OCI-LY7 (cell line): ENCODE measurements at regions not wholly inside any gene's neighbourhood (a gene's known extent, or its start where the extent isn't known, plus 50 kb on each side); places are given as distances from the start of the nearest gene placed in this dataset.

Source experiments
- EZH2phosphoT487 ChIP-seq: fragments of 200-600 bp; sonication (generic); IDR thresholded peaks from 2 replicates; pipeline ENCODE4 v1.6.1; 2018; ENCODE audit warnings: low read depth, borderline replicate concordance, mild to moderate bottlenecking, mixed run types, antibody characterized with exemption, low read length, moderate library complexity, mixed read lengths
- TF ChIP-seq, protein P1 (sequence below): fragments of 200-600 bp; sonication (generic); conservative IDR thresholded peaks from 2 replicates; pipeline ENCODE4 v1.5.1; 2014; ENCODE audit warnings: mild to moderate bottlenecking, antibody characterized with exemption, low read length, moderate library complexity, mixed read lengths

DNA sequence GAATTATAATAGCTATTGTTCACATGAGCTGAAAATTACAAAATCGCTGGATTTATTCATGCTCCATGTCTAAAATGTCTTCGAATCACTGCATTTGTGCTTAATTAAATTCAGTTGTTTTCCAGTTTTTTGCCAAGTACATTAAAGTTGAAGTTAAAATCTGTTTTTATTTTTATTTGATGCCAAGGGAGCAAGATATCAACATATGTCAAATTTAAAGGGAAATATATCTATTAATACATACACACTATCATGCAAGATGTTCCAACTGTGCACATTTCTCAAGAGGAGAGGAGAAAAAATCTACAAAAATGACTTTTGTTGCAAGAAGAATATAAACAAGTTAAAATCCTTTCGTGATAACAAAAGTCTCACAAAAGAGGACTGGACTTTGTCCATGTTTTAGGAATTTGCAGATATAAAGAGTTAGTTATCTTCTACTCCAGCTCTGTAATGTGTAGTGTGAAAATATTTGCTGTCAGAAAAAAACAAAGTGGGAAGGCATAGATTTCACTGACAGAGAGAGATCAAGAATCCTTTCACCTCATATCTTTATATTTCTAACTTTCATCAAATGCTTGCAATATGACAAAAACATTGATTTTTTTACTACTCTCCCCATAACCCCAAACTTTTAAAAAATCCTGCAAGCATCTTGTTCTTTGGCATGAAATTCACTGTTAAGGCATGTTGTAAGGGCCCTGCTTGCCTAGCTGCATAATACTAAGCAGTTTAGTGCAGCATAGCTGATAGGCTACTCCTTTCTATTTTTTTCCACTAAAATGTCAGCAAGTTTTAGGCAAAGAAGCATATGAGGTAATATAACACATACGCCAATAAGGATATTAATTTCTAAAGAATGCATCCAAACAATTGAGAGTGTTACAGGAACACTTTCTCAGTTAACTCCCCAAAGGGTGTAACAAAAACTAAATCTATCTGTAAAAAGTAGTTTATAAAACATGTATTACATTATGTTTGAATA is 340.2 kb upstream of the ADAMTS5 start:
- TF ChIP-seq, protein P1, sequence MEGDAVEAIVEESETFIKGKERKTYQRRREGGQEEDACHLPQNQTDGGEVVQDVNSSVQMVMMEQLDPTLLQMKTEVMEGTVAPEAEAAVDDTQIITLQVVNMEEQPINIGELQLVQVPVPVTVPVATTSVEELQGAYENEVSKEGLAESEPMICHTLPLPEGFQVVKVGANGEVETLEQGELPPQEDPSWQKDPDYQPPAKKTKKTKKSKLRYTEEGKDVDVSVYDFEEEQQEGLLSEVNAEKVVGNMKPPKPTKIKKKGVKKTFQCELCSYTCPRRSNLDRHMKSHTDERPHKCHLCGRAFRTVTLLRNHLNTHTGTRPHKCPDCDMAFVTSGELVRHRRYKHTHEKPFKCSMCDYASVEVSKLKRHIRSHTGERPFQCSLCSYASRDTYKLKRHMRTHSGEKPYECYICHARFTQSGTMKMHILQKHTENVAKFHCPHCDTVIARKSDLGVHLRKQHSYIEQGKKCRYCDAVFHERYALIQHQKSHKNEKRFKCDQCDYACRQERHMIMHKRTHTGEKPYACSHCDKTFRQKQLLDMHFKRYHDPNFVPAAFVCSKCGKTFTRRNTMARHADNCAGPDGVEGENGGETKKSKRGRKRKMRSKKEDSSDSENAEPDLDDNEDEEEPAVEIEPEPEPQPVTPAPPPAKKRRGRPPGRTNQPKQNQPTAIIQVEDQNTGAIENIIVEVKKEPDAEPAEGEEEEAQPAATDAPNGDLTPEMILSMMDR: no peak
- TF ChIP-seq EZH2phosphoT487: no peak
